Thymus (tissue), 11 donors: ENCODE measurements at regions not wholly inside any gene's neighbourhood (a gene's known extent, or its start where the extent isn't known, plus 50 kb on each side); places are given as distances from the start of the nearest gene placed in this dataset.

Experiments used
- DNase-seq, 9 donors: peaks; one replicate each; pipeline ENCODE4 v3.0.0-alpha.2; 2013; ENCODE audit warnings: low spot score in 9 of 9, low read depth in 6 of 9, missing footprints in 1 of 9
- H3K27ac ChIP-seq, 2 donors: one replicate each; pipeline ENCODE4 v1.5.1; 2013; ENCODE audit warnings: control low read depth in 1 of 2, low read depth in 1 of 2, low read length in 1 of 2, mild to moderate bottlenecking in 1 of 2, moderate library complexity in 1 of 2
- H3K27me3 ChIP-seq, 2 donors: one replicate each; pipeline ENCODE4 v1.5.1; 2013; ENCODE audit warnings: low read length in 1 of 2; ENCODE audit not compliant: control insufficient read depth in 2 of 2, insufficient read depth in 1 of 2
- H3K36me3 ChIP-seq, 2 donors: one replicate each; pipeline ENCODE4 v1.5.1; 2013; ENCODE audit warnings: low read length in 1 of 2, mild to moderate bottlenecking in 1 of 2, moderate library complexity in 1 of 2; ENCODE audit not compliant: control insufficient read depth in 2 of 2, insufficient read depth in 2 of 2
- H3K4me1 ChIP-seq, 2 donors: one replicate each; pipeline ENCODE4 v1.5.1; 2013; ENCODE audit warnings: low read length in 2 of 2; ENCODE audit not compliant: control insufficient read depth in 2 of 2, insufficient read depth in 2 of 2
- H3K4me3 ChIP-seq, 2 donors: one replicate each; pipeline ENCODE4 v1.5.1; 2013; ENCODE audit warnings: low read length in 2 of 2, control low read depth in 1 of 2, mild to moderate bottlenecking in 1 of 2
- H3K9me3 ChIP-seq, 2 donors: one replicate each; pipeline ENCODE4 v1.5.1; 2013; ENCODE audit warnings: low read length in 1 of 2, mild to moderate bottlenecking in 1 of 2; ENCODE audit not compliant: control insufficient read depth in 2 of 2, insufficient read depth in 1 of 2
- WGBS: extraction: QIAGEN DNeasy Blood & Tissue Kit; methylation state at CpG from one replicate; pipeline ENCODE4 v1.1.7; 2013; 5-methylcytosine and 5-hydroxymethylcytosine counted together
- donor health status: healthy.

DNA sequence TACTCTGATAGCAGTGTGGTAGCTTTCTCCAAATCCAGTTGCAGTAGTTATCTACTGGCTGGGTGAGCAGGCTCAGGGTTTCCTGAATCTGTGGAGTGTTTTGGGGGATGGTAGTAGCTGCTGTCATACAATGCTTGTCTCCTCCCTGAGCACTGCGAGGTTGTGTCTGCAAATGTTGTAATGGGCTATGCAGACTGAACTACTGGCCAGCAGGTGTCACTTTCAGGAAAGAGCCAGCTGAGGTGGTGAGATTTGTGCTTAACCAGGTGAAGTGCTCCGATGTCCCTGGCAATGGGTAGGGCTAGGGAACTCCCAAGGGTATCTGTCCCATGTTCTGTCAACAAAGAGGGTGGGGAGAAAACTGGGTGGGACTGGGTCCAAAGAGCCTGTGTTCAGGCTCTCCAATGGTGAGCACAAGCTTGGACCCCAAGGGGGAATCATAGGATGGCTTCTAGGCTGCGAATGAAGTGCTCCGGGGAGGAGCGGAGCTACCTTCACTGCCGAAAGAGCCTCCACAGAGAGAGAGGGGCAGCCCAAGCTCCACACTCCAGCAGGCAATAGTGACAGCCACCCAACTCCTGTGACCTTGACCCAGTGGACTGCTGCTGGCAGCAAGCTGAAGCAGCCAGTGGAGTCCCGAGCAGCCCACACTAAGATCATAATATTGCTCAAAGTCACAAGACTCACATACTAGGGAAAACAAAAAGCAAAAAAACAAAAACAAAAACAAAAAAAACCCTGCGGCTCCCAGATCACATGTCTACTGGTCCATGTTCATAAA is 1324.0 kb upstream of the USP15 start:
- H3K27ac ChIP-seq = no peak overlapping the region
- H3K4me1 ChIP-seq = no peaks in the 10 kb centered on the region
- no peak overlapping the region for H3K4me3 ChIP-seq
- no peak for DNase-seq
- WGBS = 93% methylated on average over 8 of the region's 8 CpGs
- peaks cover 1 to 15% of the 10 kb centered on the region in 2 donors for H3K9me3 ChIP-seq
- H3K36me3 ChIP-seq = no peaks in the 10 kb centered on the region
- H3K27me3 ChIP-seq = no peaks in the 10 kb centered on the region

DNA sequence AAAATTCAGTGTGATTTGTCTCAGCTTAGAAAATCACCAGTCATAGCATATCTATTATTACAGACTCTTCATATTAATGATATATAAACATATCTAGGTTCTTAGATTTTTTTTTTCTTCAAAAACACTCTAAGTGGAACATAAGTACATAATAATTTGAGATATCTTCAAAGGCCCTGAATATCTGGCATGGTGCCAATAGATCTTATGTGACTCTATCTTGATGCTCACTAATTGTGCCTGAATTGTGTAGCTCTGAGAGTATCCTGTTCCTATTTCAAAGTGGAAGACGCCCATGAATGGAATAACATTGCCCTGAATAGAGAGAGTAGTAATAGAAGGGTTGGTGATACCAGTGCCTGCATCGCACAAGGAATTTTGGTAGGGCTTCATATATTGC is 1312.7 kb upstream of the USP15 start:
- Histone ChIP-seq H3K4me3 (no peak overlapping the region), H3K36me3 (no peaks in the 10 kb centered on the region), H3K27me3 (no peaks in the 10 kb centered on the region), H3K9me3 (no peaks in the 10 kb centered on the region), H3K4me1 (no peaks in the 10 kb centered on the region), H3K27ac (no peak overlapping the region)
- no peak for DNase-seq
- whole genome bisulfite sequencing = 90% methylated on average over 2 of the region's 2 CpGs

DNA sequence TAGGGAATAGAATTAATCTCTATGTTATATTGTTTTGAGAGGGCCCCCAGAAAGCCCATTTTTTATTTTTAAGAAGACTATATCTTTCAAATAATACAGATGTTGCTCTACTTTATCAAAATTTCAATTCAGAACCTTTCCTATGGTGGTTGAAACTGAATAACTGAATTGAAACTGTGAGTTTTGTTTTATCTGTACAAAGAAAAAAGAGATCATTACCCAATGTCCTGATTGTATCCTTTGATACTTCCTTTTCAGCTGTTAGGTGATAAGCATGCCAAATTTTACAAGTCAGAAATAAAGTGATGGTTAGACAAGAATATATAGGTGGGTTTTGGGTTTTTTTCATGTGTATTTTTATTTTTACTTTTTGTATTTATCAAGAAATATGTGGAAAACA is 1293.1 kb upstream of the USP15 start:
- no peaks in the 10 kb centered on the region for H3K27me3 ChIP-seq
- no peak for DNase-seq
- no peaks in the 10 kb centered on the region for H3K36me3 ChIP-seq
- H3K4me3 ChIP-seq = no peak overlapping the region
- no peaks in the 10 kb centered on the region for H3K4me1 ChIP-seq
- no peaks in the 10 kb centered on the region for H3K9me3 ChIP-seq
- no peak overlapping the region for H3K27ac ChIP-seq

DNA sequence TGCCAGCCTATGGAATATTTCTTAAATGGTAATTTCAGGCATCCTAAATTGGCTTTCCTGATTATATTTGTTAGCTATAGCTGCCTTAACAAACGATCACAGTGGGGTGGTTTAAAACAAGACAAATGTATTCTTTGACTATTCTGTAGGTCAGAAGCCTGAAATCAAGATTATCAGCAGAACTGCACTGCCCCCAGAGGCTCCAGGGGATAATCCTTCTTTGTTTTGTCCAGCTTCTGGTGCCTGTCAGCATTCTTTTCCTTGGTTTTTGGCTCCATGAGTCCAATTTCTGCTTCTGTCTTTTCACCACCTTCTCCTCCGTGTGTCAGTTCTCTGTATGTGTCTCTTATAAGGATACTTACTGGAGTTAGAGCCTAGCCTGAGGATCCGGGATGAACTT is 1282.2 kb upstream of the USP15 start:
- H3K4me3 ChIP-seq = no peak overlapping the region
- peaks cover 0 to 1% of the 10 kb centered on the region in 2 donors for H3K9me3 ChIP-seq
- no peaks in the 10 kb centered on the region for H3K27me3 ChIP-seq
- no peak overlapping the region for H3K27ac ChIP-seq
- no peaks in the 10 kb centered on the region for H3K36me3 ChIP-seq
- no peak for DNase-seq
- 89% methylated on average over 3 of the region's 3 CpGs for WGBS
- no peaks in the 10 kb centered on the region for H3K4me1 ChIP-seq

DNA sequence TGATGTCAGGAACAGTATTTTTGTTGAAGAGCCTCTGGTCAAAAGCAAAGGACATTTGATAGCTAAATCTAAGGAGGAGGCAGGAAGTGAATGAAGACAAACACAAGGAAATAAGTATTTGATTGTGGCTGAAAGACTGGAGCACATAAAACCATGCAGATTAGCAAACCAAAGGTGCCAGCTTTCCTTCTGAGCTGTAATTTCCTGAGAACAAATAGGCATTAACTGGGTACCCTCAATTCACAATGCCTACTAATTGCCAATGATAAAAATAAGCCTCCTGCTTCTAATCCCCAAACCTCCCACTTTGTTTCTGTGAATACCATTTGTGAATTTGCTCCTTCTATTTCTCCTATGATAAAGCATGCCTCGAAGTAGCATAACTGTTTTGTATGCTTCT is 1279.6 kb upstream of the USP15 start:
- Histone ChIP-seq H3K4me1 (no peaks in the 10 kb centered on the region), H3K27ac (no peak overlapping the region), H3K27me3 (no peaks in the 10 kb centered on the region), H3K4me3 (no peak overlapping the region), H3K36me3 (no peaks in the 10 kb centered on the region), H3K9me3 (peaks cover 0 to 1% of the 10 kb centered on the region in 2 donors)
- WGBS = 73% methylated on average over 1 of the region's 1 CpG
- no peak for DNase-seq

DNA sequence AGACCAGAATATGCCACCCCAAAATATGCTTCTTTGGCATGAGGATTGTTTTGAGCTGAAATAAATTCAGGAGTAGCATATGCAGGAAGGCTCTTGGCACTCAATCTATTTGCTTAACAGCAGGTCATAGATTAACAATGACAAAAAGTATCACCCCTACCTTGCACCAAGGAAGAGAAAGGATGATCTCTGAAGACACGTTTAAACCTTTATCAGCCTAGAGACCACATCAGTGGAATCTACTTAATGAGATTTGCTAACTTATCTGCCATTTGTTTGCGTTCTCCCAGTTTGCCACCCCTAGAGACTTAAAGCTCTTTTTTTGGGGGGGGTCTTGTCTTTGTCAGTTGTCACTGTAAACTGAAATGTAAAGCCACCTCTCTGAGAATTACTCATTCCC is 1278.7 kb upstream of the USP15 start:
- Histone ChIP-seq H3K4me3 (no peak overlapping the region), H3K4me1 (no peaks in the 10 kb centered on the region), H3K27me3 (no peaks in the 10 kb centered on the region), H3K36me3 (no peaks in the 10 kb centered on the region), H3K27ac (no peak overlapping the region), H3K9me3 (peaks cover 0 to 1% of the 10 kb centered on the region in 2 donors)
- no peak for DNase-seq
- WGBS = 84% methylated on average over 2 of the region's 2 CpGs

DNA sequence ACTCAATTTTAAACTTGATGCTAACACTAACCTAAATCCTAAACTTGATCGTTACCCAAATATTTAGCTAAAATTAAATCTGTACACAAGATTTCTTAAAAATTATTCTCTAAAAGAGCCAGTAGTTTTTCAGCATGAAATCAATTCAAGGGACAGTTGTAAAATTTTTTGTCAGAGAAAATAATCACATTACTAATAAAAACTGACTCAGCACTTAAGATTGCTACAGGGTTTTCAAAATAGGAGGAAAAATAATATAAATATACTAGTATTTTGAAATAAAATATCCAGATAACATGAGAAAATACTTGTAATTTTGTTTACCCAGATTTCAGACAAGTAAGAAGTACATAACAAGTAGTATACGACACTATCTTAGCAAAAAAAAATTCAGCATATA is 1268.1 kb upstream of the USP15 start:
- no peak overlapping the region for H3K27ac ChIP-seq
- no peak for DNase-seq
- peaks cover 0 to 4% of the 10 kb centered on the region in 2 donors for H3K9me3 ChIP-seq
- no peak overlapping the region for H3K4me3 ChIP-seq
- H3K36me3 ChIP-seq = no peaks in the 10 kb centered on the region
- WGBS = 92% methylated on average over 2 of the region's 2 CpGs
- H3K4me1 ChIP-seq = no peaks in the 10 kb centered on the region
- H3K27me3 ChIP-seq = no peaks in the 10 kb centered on the region

DNA sequence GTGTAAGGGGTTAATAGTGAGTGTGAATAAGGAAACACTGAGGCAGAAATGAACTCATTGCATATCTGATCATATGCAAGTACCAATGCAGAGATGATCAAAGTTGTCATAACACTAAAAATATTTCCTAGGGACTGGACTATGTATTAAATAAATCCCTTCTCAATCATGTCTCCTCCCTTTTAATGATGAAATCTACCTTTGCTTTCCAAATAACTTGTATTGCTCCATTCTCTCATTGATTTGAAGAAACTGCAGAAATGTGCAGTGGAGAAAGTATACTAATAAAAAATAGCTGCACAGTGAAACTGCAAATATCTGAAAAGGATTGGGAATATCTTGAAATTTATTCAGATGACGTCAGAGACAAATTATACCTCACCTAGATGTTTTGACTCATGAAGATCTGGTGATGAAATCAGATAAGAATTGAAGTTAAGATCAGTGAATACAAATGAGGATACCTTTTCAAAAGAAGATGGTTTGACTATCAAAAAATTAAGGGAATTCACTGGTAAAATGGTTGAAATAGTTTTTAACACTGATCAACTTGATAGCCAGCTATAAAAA is 1264.9 kb upstream of the USP15 start:
- Histone ChIP-seq H3K27ac (no peak overlapping the region), H3K4me1 (no peaks in the 10 kb centered on the region), H3K27me3 (no peaks in the 10 kb centered on the region), H3K4me3 (no peak overlapping the region), H3K36me3 (no peaks in the 10 kb centered on the region), H3K9me3 (peaks cover 0 to 4% of the 10 kb centered on the region in 2 donors)
- WGBS = 83% methylated on average over 1 of the region's 1 CpG
- DNase-seq = no peak

DNA sequence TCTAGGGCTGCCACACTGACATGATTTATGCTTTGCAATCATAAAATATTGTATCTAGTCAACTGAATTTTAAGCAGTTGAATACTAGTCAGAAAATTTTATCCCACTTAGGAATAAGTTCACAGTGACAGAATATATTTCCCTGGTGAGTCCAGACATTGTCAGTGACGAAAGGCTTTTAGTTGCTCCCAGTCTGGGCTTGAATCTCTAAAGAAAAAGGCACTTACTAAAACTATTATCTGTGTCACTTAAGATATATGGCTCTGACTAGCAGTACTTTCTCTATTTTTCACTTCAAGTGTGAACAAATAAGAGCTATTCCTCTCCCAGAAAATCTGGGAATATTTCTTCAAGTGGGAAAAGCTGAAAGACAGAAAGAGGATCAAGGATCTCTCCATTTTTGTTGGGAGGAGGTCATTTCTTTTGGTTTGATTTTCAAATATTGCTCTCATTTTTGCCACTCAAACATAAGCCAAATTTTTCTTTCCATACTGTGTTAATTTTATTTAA is 1262.3 kb upstream of the USP15 start:
- H3K4me3 ChIP-seq = no peak overlapping the region
- no peak for DNase-seq
- no peaks in the 10 kb centered on the region for H3K4me1 ChIP-seq
- no peaks in the 10 kb centered on the region for H3K36me3 ChIP-seq
- 81% methylated on average over 1 of the region's 1 CpG for WGBS
- no peaks in the 10 kb centered on the region for H3K27me3 ChIP-seq
- no peak overlapping the region for H3K27ac ChIP-seq
- H3K9me3 ChIP-seq = peaks cover 0 to 4% of the 10 kb centered on the region in 2 donors
